K562 (cell line): ENCODE measurements at regions not wholly inside any gene's neighbourhood (a gene's known extent, or its start where the extent isn't known, plus 50 kb on each side); places are given as distances from the start of the nearest gene placed in this dataset.

ENCODE experiments used
- ETV1 ChIP-seq: fragments of 450-650 bp; conservative IDR thresholded peaks from 2 replicates; pipeline ENCODE4 v1.6.1; 2016; ENCODE audit warnings: missing genetic modification characterization, control low read depth, low read depth, missing compliant biosample characterization
- FOXO4 ChIP-seq: fragments of 450-650 bp; formaldehyde crosslinking; IDR thresholded peaks from 2 replicates; pipeline ENCODE4 v1.4.0; 2020; ENCODE audit warnings: mild to moderate bottlenecking, moderate library complexity
- GABPA ChIP-seq: fragments of 200-800 bp; sonication (Bioruptor generic); conservative IDR thresholded peaks from 2 replicates; pipeline ENCODE4 v1.6.1; 2016; ENCODE audit warnings: low read depth, missing genetic modification characterization, missing compliant biosample characterization
- GTF2A2 ChIP-seq: IDR thresholded peaks from 2 replicates; pipeline ENCODE4 v1.6.1; 2016; ENCODE audit warnings: mild to moderate bottlenecking, missing genetic modification characterization, missing compliant biosample characterization
- HINFP ChIP-seq: fragments of 450-650 bp; conservative IDR thresholded peaks from 2 replicates; pipeline ENCODE4 v1.6.1; 2016; ENCODE audit warnings: missing genetic modification characterization, low read depth, mild to moderate bottlenecking, control low read depth, missing compliant biosample characterization
- KLF13 ChIP-seq: fragments of 450-650 bp; IDR thresholded peaks from 2 replicates; pipeline ENCODE4 v1.6.1; 2016; ENCODE audit warnings: missing genetic modification characterization, low read depth, mild to moderate bottlenecking, missing compliant biosample characterization, moderate library complexity, borderline replicate concordance
- MAFG ChIP-seq: fragments of 450-650 bp; conservative IDR thresholded peaks from 2 replicates; pipeline ENCODE4 v1.6.1; 2016; ENCODE audit warnings: missing genetic modification characterization, missing compliant biosample characterization
- NEUROD1 ChIP-seq: fragments of 150-350 bp; IDR thresholded peaks from 2 replicates; pipeline ENCODE4 v1.6.1; 2014; ENCODE audit warnings: borderline replicate concordance, low read length, low read depth; ENCODE audit not compliant: partially characterized antibody
- NR2C1 ChIP-seq, 2 experiments: fragments of 450-650 bp; IDR thresholded peaks; 2 replicates each; pipeline ENCODE4 v1.6.1; 2017; ENCODE audit warnings: mild to moderate bottlenecking in 2 of 2, antibody characterized with exemption in 1 of 2, inconsistent platforms in 1 of 2, missing compliant biosample characterization in 1 of 2, missing genetic modification characterization in 1 of 2
- PTBP1 ChIP-seq: fragments of 200-400 bp; formaldehyde crosslinking; IDR thresholded peaks from 2 replicates; pipeline ENCODE4 v1.6.1; 2017; ENCODE audit warnings: low read depth, low read length
- RBM25 ChIP-seq: fragments of 200-400 bp; formaldehyde crosslinking; IDR thresholded peaks from 2 replicates; pipeline ENCODE4 v1.6.1; 2018; ENCODE audit warnings: low read length, low read depth, moderate library complexity; ENCODE audit not compliant: severe bottlenecking
- RNF2 ChIP-seq: sonication (generic); IDR thresholded peaks from 2 replicates; pipeline ENCODE4 v1.6.1; 2016
- RUNX1 ChIP-seq: sonication (generic); IDR thresholded peaks from 2 replicates; pipeline ENCODE4 v1.6.1; 2016; ENCODE audit warnings: antibody characterized with exemption, low read depth
- SMARCB1 ChIP-seq: IDR thresholded peaks from 2 replicates; pipeline ENCODE4 v1.6.1; 2011; ENCODE audit warnings: improper control_type of control experiment, low read depth; ENCODE audit not compliant: insufficient read length
- STAT5A ChIP-seq: IDR thresholded peaks from 2 replicates; pipeline ENCODE4 v1.6.1; 2012; ENCODE audit warnings: low read length, inconsistent platforms, borderline replicate concordance
- TBL1XR1 ChIP-seq, 2 experiments: IDR thresholded peaks; 2 replicates each; pipeline ENCODE4 v1.6.1; 2012; ENCODE audit warnings: improper control_type of control experiment in 2 of 2, low read length in 2 of 2, mild to moderate bottlenecking in 1 of 2
- TRIM24 ChIP-seq, 2 experiments: fragments of 450-650 bp; IDR thresholded peaks; 2 replicates each; pipeline ENCODE4 v1.6.1; 2016
- ZNF121 ChIP-seq: sonication (generic); formaldehyde crosslinking; conservative IDR thresholded peaks from 2 replicates; pipeline ENCODE4 v1.8.0; 2022; ENCODE audit warnings: missing genetic modification reagents
- ZNF174 ChIP-seq: fragments of 250-450 bp; sonication (Bioruptor Pico); IDR thresholded peaks from 2 replicates; pipeline ENCODE4 v1.4.0; 2020; ENCODE audit warnings: mild to moderate bottlenecking
- ZNF695 ChIP-seq: fragments of 450-650 bp; formaldehyde crosslinking; IDR thresholded peaks from 2 replicates; pipeline ENCODE4 v1.4.0; 2020; ENCODE audit warnings: mild to moderate bottlenecking, moderate library complexity
- TF ChIP-seq, protein P1 (sequence below), 2 experiments: fragments of 450-650 bp; IDR thresholded peaks; 2 replicates each; pipeline ENCODE4 v1.6.1; 2016
- TF ChIP-seq, protein P2 (sequence below): fragments of 450-650 bp; formaldehyde crosslinking; IDR thresholded peaks from 2 replicates; pipeline ENCODE4 v1.4.0; 2020; ENCODE audit warnings: mild to moderate bottlenecking, moderate library complexity

DNA sequence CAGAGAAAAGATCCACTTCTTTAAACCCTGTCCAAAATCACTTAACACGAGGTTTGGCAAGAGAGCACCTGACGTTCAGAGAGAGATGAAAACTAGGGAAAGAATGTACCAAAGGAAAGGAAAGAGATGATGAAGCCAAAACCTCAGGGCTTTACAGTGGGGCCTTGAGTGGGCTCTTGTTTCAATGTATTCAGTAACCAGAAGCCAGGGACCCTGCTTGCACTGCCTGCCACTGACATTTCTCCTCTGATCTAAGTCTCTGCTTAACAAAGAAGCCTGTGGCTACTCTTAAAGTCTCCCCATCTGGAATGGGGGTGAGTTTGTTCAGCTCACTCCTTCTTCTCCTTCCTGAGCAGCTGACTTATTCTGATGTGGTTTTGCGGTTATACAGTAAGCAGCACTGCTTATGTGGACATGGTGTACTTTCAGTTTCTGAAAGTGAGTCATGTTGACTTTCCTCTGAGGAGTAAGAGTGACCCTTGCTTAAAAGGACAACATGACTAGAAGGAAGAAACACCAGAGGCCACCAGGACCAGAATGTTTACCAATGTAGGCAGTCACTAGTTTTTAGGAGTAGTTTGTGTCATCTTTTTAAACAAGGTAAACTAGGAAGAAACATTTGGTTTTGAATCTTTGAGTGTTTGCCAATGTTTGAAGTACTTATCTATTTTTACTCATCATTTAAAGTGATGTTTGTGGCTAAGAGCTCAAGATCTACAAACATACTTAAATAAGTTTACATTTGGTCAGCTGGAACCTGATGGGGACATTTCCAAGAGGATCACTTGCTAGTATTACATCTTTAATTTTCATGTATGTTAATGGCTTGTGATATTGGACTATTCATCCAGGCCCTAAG, 87.4 kb downstream of the FASLG start (continued):
- TF ChIP-seq RNF2 (peak; percentile 57; the same call in 1 of the 2 replicates), PTBP1 (no peak), FOXO4 (CRISPR knock-in tag) (no peak), HINFP (tag) (no peak), KLF13 (tag) (no peak), GTF2A2 (no peak), MAFG (tag) (peak; percentile 45), ZNF174 (CRISPR knock-in tag) (no peak), NR2C1 (IDR thresholded peaks at IDR 0.05) (no peak), NR2C1 (tag; IDR thresholded peaks at IDR 0.05) (peak; percentile 58; the same call in 1 of the 2 replicates), RBM25 (no peak), TBL1XR1 (IDR thresholded peaks at IDR 0.05; ENCODE audit: low read length in 2 of 2) (peak in 1 of 2 experiments; percentile 45; a peak in 1 of 4 replicates), GABPA (tag) (peak; percentile 31; the same call in 1 of the 2 replicates), TRIM24 (IDR thresholded peaks at IDR 0.05) (peak; percentile 25 to 59; a peak in 2 of 4 replicates), RUNX1 (peak; percentile 79; the same call in 1 of the 2 replicates), STAT5A (peak; percentile 24; the same call in 1 of the 2 replicates), ZNF695 (CRISPR knock-in tag) (no peak), SMARCB1 (no peak), ZNF121 (no peak), NEUROD1 (peak; percentile 52), ETV1 (tag) (peak; percentile 84)
- TF ChIP-seq, protein P1, sequence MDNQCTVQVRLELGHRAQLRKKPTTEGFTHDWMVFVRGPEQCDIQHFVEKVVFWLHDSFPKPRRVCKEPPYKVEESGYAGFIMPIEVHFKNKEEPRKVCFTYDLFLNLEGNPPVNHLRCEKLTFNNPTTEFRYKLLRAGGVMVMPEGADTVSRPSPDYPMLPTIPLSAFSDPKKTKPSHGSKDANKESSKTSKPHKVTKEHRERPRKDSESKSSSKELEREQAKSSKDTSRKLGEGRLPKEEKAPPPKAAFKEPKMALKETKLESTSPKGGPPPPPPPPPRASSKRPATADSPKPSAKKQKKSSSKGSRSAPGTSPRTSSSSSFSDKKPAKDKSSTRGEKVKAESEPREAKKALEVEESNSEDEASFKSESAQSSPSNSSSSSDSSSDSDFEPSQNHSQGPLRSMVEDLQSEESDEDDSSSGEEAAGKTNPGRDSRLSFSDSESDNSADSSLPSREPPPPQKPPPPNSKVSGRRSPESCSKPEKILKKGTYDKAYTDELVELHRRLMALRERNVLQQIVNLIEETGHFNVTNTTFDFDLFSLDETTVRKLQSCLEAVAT (IDR thresholded peaks at IDR 0.05): peak in 1 of 2 experiments; percentile 98; a peak in 2 of 4 replicates
- TF ChIP-seq, protein P2, sequence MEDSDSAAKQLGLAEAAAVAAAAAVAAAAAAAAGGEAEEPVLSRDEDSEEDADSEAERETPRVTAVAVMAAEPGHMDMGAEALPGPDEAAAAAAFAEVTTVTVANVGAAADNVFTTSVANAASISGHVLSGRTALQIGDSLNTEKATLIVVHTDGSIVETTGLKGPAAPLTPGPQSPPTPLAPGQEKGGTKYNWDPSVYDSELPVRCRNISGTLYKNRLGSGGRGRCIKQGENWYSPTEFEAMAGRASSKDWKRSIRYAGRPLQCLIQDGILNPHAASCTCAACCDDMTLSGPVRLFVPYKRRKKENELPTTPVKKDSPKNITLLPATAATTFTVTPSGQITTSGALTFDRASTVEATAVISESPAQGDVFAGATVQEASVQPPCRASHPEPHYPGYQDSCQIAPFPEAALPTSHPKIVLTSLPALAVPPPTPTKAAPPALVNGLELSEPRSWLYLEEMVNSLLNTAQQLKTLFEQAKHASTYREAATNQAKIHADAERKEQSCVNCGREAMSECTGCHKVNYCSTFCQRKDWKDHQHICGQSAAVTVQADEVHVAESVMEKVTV (CRISPR knock-in tag): 0 out of 2 replicates have a peak, but pooled peaks have one; percentile 12
